ENCODE measurements at regions not wholly inside any gene's neighbourhood (a gene's known extent, or its start where the extent isn't known, plus 50 kb on each side); places are given as distances from the start of the nearest gene placed in this dataset.

DNA sequence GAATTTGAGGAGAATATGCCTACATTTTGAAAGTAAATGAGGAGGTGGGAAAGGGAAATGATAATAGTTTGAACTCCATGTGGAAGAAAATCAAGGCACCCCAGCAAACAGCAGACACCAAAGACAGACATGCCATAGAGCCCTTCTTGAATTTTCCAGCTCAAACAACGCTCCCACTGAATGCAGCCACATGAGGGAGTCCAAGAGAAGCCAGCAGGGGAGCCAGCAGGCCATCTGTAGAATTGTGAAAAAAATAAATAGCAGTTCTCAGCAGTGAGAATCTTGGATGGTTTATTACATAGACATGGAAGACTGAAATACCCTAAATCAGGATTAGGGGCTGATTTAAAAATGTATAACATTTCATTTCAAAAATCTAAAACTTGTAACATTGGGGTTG lies 1567.3 kb upstream of the LRRTM3 start:
- TF ChIP-seq POLR2AphosphoS5 (IDR thresholded peaks at IDR 0.05) (no peak), EP300 (IDR thresholded peaks at IDR 0.05) (no peak), POLR2A (IDR thresholded peaks at IDR 0.05) (no peak)
- TF ChIP-seq, protein P1, sequence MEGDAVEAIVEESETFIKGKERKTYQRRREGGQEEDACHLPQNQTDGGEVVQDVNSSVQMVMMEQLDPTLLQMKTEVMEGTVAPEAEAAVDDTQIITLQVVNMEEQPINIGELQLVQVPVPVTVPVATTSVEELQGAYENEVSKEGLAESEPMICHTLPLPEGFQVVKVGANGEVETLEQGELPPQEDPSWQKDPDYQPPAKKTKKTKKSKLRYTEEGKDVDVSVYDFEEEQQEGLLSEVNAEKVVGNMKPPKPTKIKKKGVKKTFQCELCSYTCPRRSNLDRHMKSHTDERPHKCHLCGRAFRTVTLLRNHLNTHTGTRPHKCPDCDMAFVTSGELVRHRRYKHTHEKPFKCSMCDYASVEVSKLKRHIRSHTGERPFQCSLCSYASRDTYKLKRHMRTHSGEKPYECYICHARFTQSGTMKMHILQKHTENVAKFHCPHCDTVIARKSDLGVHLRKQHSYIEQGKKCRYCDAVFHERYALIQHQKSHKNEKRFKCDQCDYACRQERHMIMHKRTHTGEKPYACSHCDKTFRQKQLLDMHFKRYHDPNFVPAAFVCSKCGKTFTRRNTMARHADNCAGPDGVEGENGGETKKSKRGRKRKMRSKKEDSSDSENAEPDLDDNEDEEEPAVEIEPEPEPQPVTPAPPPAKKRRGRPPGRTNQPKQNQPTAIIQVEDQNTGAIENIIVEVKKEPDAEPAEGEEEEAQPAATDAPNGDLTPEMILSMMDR (IDR thresholded peaks at IDR 0.05): no peak
